Myocyte (in vitro differentiated cells): ENCODE measurements at regions not wholly inside any gene's neighbourhood (a gene's known extent, or its start where the extent isn't known, plus 50 kb on each side); places are given as distances from the start of the nearest gene placed in this dataset.
A peak's percentile ranks its signal among the peaks of the same experiment; 100 is the strongest.
"Not testable (repeated sequence)": the region's sequence is repeated elsewhere in the genome, so short reads cannot be mapped to it uniquely, and the experiment has no call there.

Experiments used
- DNase-seq: peaks from one replicate; pipeline ENCODE4 v3.0.0-alpha.2; 2012; ENCODE audit warnings: low read depth

GRCh38 chr1:115456441-115456961, 118.5 kb upstream of the NGF start:
- DNase-seq, result peak; percentile 67

GRCh38 chr1:115454837-115455511, 116.9 kb upstream of the NGF start:
- no peak for DNase-seq

GRCh38 chr1:115453666-115454065, 115.6 kb upstream of the NGF start:
- no peak for DNase-seq

- no peak for DNase-seq
Observed at GRCh38 chr1:115452600-115453329, 114.7 kb upstream of the NGF start.

DNA sequence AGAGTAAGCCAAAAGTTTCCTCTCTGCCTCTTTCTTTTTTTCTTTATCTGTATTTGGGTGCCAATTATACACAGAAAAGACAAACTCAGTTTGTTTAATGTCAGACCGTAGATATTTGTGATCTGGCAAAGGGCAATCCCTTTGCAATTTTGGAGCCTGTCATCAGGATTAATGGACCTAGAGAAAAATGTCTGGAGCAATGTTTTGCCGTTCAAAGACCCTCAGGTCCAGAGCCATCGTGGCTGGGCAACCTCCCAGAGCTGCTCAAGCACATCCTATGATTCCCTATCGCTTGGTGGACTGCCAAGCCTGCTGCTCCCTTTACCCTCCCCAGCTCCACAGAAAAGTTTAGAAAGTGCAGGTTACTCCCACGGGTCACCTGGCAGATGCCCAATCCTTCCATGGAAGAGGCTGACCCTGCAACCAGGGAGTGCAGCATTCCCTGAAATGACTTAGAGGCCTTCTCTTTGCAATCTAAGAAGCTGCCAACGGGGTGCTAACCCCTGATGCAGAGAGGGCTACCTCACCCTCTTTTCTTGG, 112.5 kb upstream of the NGF start:
- no peak for DNase-seq

GRCh38 chr1:115448282-115449044, 110.4 kb upstream of the NGF start:
- DNase-seq, result no peak

- DNase-seq, result no peak
Observed at GRCh38 chr1:115447672-115448071, 109.6 kb upstream of the NGF start.

- no peak for DNase-seq
Observed at GRCh38 chr1:115445090-115445489, 107.0 kb upstream of the NGF start.

- no peak for DNase-seq
Observed at GRCh38 chr1:115440733-115441132, 102.7 kb upstream of the NGF start.

DNA sequence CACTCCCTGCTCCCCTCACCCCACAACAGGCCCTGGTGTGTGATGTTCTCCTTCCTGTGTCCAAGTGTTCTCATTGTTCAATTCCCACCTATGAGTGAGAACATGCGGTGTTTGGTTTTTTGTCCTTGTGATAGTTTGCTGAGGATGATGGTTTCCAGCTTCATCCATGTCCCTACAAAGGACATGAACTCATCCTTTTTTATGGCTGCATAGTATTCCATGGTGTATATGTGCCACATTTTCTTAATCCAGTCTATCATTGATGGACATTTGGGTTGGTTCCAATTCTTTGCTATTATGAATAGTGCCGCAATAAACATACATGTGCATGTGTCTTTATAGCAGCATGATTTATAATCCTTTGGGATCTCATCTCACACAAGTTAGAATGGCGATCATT, 101.5 kb upstream of the NGF start:
- not testable (repeated sequence) for DNase-seq

DNA sequence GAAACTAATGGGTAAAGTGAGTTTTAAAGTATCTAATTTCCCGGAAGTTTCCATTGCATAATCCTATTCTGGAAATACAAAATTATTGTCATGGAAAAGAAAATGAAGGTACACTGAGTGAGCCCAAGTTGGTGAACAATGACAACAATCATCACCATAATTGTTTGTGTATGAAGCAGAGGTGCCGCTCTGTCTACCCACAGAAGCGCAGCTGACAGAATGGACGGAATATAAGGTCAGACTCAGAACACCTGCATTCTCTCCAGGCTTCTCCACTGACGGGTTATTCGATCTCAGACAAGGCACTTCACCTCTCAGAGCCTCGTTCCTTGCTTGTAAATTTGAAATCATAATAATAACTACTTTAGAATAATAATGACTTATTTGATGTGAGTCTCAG, 99.1 kb upstream of the NGF start:
- DNase-seq, result no peak

DNA sequence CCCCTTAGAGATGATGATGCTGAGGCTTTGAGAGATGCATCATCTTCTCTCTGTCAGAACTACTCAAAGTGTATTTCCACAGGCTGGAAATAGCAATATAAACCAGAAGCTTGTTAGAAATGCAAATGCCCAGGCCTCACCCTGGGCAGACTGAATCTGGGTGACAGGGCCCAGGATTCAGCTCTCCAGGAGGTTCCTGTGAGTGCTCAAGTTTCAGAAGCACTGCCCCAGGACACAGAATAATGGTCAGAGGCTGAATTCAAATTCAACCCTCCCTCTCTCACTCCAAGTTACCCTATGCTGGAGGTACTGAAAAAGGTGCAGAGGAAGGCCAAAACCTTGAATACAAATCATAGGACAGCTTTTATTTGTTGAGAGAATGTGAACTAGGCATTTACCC, 98.5 kb upstream of the NGF start:
- no peak for DNase-seq

DNA sequence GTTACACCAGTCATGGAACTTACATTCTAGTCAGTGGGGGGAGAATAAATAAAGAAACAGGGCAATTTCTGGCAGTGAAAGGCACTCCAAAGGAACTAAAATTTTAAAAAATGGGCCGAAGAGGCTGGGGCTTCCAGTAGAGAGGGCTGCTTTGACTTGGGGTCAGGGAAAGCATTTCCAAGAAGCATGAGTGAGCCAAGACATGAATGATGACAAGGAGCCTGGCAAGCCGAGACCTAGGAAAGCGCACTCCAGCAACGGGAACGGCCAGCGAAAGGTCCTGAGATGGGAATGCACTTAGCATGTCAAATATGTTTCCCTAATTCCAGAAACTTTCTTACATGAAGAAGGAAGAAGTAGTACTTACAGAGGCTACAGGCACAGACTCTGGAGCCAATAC, 95.4 kb upstream of the NGF start:
- no peak for DNase-seq

GRCh38 chr1:115432061-115432460, 94.0 kb upstream of the NGF start:
- DNase-seq, result no peak

DNA sequence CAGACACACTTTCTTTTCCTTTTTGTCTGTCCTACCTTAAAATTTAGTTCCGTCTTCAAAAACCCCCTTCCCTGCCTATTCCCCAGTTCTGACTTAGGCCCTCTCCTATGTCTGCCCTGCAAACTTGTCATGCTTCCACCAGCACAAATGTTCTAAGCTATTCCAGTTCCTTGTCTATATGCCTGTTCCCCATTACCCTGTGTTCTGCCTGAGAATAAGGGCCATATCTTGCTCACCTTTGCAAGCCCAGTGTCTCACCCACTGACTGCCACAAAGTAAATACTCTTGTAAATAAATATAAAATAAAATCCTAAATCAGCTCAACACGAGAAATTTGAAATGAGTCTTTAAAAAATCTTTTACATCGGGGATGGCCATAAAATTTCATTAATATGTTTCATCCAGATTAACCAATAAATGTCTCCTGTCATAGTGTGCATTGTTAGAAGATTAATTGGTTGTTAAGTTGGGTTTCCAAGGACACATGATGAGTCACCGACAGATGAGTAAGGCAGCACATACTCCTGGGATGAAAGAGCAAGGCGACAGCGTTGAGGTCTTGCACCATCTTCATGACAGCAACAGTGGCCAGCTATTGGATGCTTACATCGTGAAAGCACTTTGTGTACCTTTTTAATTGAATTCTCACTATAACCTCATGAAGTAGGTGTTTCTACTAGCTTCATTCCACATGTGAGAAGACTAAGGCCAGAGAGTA, 92.6 kb upstream of the NGF start:
- DNase-seq, result peak; percentile 76

- DNase-seq, result no peak
Observed at GRCh38 chr1:115429884-115430283, 91.8 kb upstream of the NGF start.

DNA sequence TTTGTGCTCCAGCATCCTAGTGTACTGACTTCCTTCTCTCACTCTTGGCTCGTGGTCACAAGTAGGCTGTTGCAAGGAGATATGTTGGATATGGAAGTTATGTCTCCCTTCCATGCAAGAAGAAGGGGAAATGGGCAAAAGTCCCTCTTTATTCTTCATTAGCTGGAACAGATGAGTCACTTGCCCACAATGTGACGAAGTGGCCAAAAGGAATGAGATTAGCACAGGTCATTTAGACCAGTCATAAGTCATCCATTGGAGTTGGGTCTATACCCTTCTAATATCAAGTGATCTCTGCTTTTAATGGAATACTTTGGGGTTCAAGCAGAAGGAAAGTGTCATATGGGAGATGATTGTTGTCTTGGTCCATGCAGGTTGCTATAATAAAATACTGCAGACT, 91.2 kb upstream of the NGF start:
- DNase-seq, result no peak

GRCh38 chr1:115428676-115429075, 90.6 kb upstream of the NGF start:
- no peak for DNase-seq

DNA sequence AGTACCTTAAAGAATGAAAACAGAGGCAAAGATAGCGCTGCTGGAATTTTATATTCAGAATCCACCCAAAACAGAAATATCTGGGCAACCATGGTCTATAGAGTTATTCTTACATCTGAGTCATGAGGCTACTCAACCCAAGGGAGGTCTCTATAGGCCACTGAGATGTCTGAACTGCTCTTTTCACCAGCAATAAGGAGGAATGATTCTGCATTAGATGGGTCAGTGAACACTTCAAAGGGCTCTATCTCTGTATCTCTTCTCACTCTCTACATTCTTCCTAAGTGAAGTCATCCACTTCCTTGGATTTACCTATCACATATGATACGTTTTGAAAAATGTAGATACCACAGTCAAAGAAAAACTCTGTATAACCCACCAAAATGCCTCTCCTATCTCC, 90.2 kb upstream of the NGF start:
- no peak for DNase-seq

- DNase-seq, result no peak
Observed at GRCh38 chr1:115426956-115427355, 88.9 kb upstream of the NGF start.

- peak; percentile 80 for DNase-seq
Observed at GRCh38 chr1:115426231-115426771, 88.3 kb upstream of the NGF start.
